ENCODE measurements at regions not wholly inside any gene's neighbourhood (a gene's known extent, or its start where the extent isn't known, plus 50 kb on each side); places are given as distances from the start of the nearest gene placed in this dataset.

GRCh38 chr7:41463770-41464470 lies 239.0 kb downstream of the INHBA start:
- no peak for TF ChIP-seq CTCF (IDR thresholded peaks at IDR 0.05)
- TF ChIP-seq POLR2A (IDR thresholded peaks at IDR 0.05), result no peak
